Uterus (tissue), 2 donors: ENCODE measurements at regions not wholly inside any gene's neighbourhood (a gene's known extent, or its start where the extent isn't known, plus 50 kb on each side); places are given as distances from the start of the nearest gene placed in this dataset.

ENCODE experiments used
- POLR2A ChIP-seq, 2 donors: fragments of 450-650 bp; IDR thresholded peaks; one replicate each; pipeline ENCODE4 v1.6.1; 2016; ENCODE audit warnings: antibody characterized with exemption in 2 of 2, mild to moderate bottlenecking in 1 of 2, moderate library complexity in 1 of 2
- TF ChIP-seq, protein P1 (sequence below), 4 experiments: fragments of 200-600 bp in 2 of 4; fragments of 450-650 bp in 2 of 4; sonication (generic) in 2 of 4; IDR thresholded peaks; one replicate each; pipeline ENCODE4 v1.5.1; 2016 to 2019; ENCODE audit warnings: antibody characterized with exemption in 4 of 4, mild to moderate bottlenecking in 2 of 4, moderate library complexity in 1 of 4

DNA sequence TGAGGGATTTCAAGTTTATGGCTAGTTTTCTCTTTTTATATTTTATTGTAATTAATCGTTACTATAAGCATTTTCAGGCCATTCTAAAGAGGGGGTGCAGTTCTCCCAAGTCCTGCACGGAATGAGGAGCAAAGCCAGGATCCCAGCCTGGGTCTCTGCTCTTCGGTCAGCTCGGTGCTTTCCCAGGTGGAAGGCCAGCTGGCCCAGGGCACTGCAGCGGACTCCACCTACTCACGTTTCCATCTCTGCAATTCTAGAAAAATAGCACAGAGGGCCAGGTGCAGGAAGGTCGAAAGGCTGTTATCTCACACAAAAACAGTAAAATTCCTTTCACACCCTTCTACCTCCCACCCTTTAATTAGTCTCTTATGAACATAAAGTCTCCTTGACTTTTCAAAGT lies 59.5 kb upstream of the HES1 start:
- TF ChIP-seq, protein P1, sequence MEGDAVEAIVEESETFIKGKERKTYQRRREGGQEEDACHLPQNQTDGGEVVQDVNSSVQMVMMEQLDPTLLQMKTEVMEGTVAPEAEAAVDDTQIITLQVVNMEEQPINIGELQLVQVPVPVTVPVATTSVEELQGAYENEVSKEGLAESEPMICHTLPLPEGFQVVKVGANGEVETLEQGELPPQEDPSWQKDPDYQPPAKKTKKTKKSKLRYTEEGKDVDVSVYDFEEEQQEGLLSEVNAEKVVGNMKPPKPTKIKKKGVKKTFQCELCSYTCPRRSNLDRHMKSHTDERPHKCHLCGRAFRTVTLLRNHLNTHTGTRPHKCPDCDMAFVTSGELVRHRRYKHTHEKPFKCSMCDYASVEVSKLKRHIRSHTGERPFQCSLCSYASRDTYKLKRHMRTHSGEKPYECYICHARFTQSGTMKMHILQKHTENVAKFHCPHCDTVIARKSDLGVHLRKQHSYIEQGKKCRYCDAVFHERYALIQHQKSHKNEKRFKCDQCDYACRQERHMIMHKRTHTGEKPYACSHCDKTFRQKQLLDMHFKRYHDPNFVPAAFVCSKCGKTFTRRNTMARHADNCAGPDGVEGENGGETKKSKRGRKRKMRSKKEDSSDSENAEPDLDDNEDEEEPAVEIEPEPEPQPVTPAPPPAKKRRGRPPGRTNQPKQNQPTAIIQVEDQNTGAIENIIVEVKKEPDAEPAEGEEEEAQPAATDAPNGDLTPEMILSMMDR (IDR thresholded peaks at IDR 0.05) = no peak
- no peak for TF ChIP-seq POLR2A (IDR thresholded peaks at IDR 0.05)
